Prostate gland (tissue), 2 donors: ENCODE measurements at regions not wholly inside any gene's neighbourhood (a gene's known extent, or its start where the extent isn't known, plus 50 kb on each side); places are given as distances from the start of the nearest gene placed in this dataset.

Source experiments
- DNase-seq: peaks from one replicate; pipeline ENCODE4 v3.0.0-alpha.2; 2019; ENCODE audit warnings: low spot score
- H3K27ac ChIP-seq, 2 donors: fragments of 200-600 bp; sonication (generic); 2 replicates each; pipeline ENCODE4 v1.5.1; 2017 to 2019
- H3K27me3 ChIP-seq: fragments of 200-600 bp; sonication (generic); replicated peaks from 2 replicates; pipeline ENCODE4 v1.5.1; 2019; ENCODE audit not compliant: insufficient read depth
- H3K36me3 ChIP-seq, 2 donors: fragments of 200-600 bp; sonication (generic); 1 replicate in 1 of 2; 2 replicates in 1 of 2; pipeline versions ENCODE4 v1.5.1 to v1.8.1; 2017 to 2019
- H3K4me1 ChIP-seq: fragments of 200-600 bp; sonication (generic); replicated peaks from 2 replicates; pipeline ENCODE4 v1.5.1; 2019
- H3K4me3 ChIP-seq, 2 donors: fragments of 200-600 bp; sonication (generic); 2 replicates each; pipeline ENCODE4 v1.5.1; 2017 to 2019
- H3K9me3 ChIP-seq: fragments of 200-600 bp; sonication (generic); 2 replicates; pipeline ENCODE4 v1.5.1; 2017
- CTCF ChIP-seq, 4 experiments: fragments of 200-600 bp in 2 of 4; fragments of 450-650 bp in 2 of 4; sonication (generic) in 2 of 4; IDR thresholded peaks; 1 replicate in 3 of 4; 2 replicates in 1 of 4; pipeline ENCODE4 v1.5.1; 2016 to 2019; ENCODE audit warnings: antibody characterized with exemption in 4 of 4, mild to moderate bottlenecking in 2 of 4, moderate library complexity in 2 of 4
- POLR2A ChIP-seq: fragments of 450-650 bp; IDR thresholded peaks from one replicate; pipeline ENCODE4 v1.6.1; 2016; ENCODE audit warnings: antibody characterized with exemption, mild to moderate bottlenecking
- POLR2AphosphoS5 ChIP-seq: sonication (generic); formaldehyde crosslinking; IDR thresholded peaks from one replicate; pipeline ENCODE4 v1.6.1; 2017; ENCODE audit warnings: antibody characterized with exemption
- WGBS: methylation state at CpG from one replicate; pipeline ENCODE4 v1.1.5; 2018; 5-methylcytosine and 5-hydroxymethylcytosine counted together
- intact Hi-C: fragments of 100-400 bp; cut with DNase I; formaldehyde crosslinking; loops from one replicate; pipeline ENCODE4 v1.14.2; 2022

- Histone ChIP-seq H3K4me3 (no peak overlapping the region), H3K9me3 (no peaks in the 10 kb centered on the region), H3K27ac (no peak overlapping the region), H3K4me1 (no peaks in the 10 kb centered on the region), H3K27me3 (no peaks in the 10 kb centered on the region), H3K36me3 (no peaks in the 10 kb centered on the region)
- TF ChIP-seq CTCF (IDR thresholded peaks at IDR 0.05): no peak
- TF ChIP-seq POLR2AphosphoS5: no peak
- no peak for TF ChIP-seq POLR2A
- intact Hi-C loops: no loop called here
- DNase-seq: no peak
Measured at GRCh38 chr5:54362992-54363625, 52.7 kb upstream of the ARL15 start.

DNA sequence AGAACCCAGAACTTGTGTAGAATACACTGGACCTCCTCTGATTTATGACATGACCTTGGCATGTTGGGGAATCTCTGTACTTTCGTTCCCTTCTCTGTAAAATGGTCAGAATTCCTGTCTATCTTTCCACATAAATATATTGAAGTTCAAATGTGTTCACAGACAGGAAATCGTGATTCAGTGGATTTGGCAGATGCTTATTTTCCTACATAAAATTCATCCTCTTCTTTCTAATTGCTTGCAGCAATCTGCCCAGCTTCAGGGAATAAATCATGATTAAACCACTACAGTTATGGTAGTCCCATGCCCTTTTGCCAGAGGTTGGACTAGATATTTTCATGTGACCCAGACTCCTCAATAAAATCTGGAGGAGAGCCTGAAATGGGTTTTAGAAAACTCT is 52.1 kb upstream of the ARL15 start:
- WGBS: 49% methylated on average over 2 of the region's 2 CpGs
- no peaks in the 10 kb centered on the region for H3K9me3 ChIP-seq
- DNase-seq: no peak
- no peaks in the 10 kb centered on the region for H3K36me3 ChIP-seq
- H3K27me3 ChIP-seq: no peaks in the 10 kb centered on the region
- TF ChIP-seq CTCF (IDR thresholded peaks at IDR 0.05) (no peak), POLR2A (no peak), POLR2AphosphoS5 (no peak)
- intact Hi-C loops: no loop called here
- H3K27ac ChIP-seq: no peak overlapping the region
- H3K4me1 ChIP-seq: no peaks in the 10 kb centered on the region
- no peak overlapping the region for H3K4me3 ChIP-seq

- Histone ChIP-seq H3K4me1 (no peaks in the 10 kb centered on the region), H3K27me3 (no peaks in the 10 kb centered on the region), H3K36me3 (no peaks in the 10 kb centered on the region), H3K4me3 (no peak overlapping the region), H3K9me3 (no peaks in the 10 kb centered on the region), H3K27ac (no peak overlapping the region)
- TF ChIP-seq POLR2AphosphoS5 (no peak), POLR2A (no peak), CTCF (IDR thresholded peaks at IDR 0.05) (no peak)
- WGBS: 60% methylated on average over 6 of the region's 6 CpGs
- intact Hi-C loops: no loop called here
- no peak for DNase-seq
Measured at GRCh38 chr5:54361691-54362411, 51.5 kb upstream of the ARL15 start.

- Histone ChIP-seq H3K4me1 (no peaks in the 10 kb centered on the region), H3K9me3 (no peaks in the 10 kb centered on the region), H3K36me3 (no peaks in the 10 kb centered on the region), H3K27ac (no peak overlapping the region), H3K4me3 (no peak overlapping the region), H3K27me3 (no peaks in the 10 kb centered on the region)
- intact Hi-C loops: no loop called here
- TF ChIP-seq CTCF (IDR thresholded peaks at IDR 0.05) (no peak), POLR2A (no peak), POLR2AphosphoS5 (no peak)
- no peak for DNase-seq
- WGBS: 31% methylated on average over 2 of the region's 2 CpGs
Measured at GRCh38 chr5:54360925-54361662, 50.7 kb upstream of the ARL15 start.
